Smooth muscle cell (in vitro differentiated cells): ENCODE measurements at regions not wholly inside any gene's neighbourhood (a gene's known extent, or its start where the extent isn't known, plus 50 kb on each side); places are given as distances from the start of the nearest gene placed in this dataset.
"Not testable (repeated sequence)": the region's sequence is repeated elsewhere in the genome, so short reads cannot be mapped to it uniquely, and the experiment has no call there.

ENCODE experiments used
- DNase-seq: peaks from one replicate; lab custom pipeline; 2025; ENCODE audit not compliant: unreplicated experiment; lab: John Stamatoyannopoulos, UW
- H2AFZ ChIP-seq: fragments of 200-600 bp; sonication (generic); 2 replicates; pipeline ENCODE4 v1.6.0; 2016; ENCODE audit warnings: antibody characterized with exemption, low read depth, mild to moderate bottlenecking
- H3F3A ChIP-seq: fragments of 200-600 bp; sonication (generic); 2 replicates; pipeline ENCODE4 v1.6.0; 2017; ENCODE audit warnings: antibody characterized with exemption, low read depth
- H3K27ac ChIP-seq: fragments of 200-600 bp; sonication (generic); 2 replicates; pipeline ENCODE4 v1.5.1; 2016; ENCODE audit warnings: low read depth, mild to moderate bottlenecking
- H3K27me3 ChIP-seq: fragments of 200-600 bp; sonication (generic); 2 replicates; pipeline ENCODE4 v1.6.1; 2016; ENCODE audit warnings: low read depth, mild to moderate bottlenecking
- H3K36me3 ChIP-seq: fragments of 200-600 bp; sonication (generic); 2 replicates; pipeline ENCODE4 v1.5.1; 2016; ENCODE audit warnings: low read depth
- H3K4me1 ChIP-seq: fragments of 200-600 bp; sonication (generic); 2 replicates; pipeline ENCODE4 v1.5.1; 2016; ENCODE audit warnings: low read depth
- H3K4me2 ChIP-seq: fragments of 200-600 bp; sonication (generic); 2 replicates; pipeline ENCODE4 v1.6.0; 2016; ENCODE audit warnings: mild to moderate bottlenecking
- H3K4me3 ChIP-seq: fragments of 200-600 bp; sonication (generic); 2 replicates; pipeline ENCODE4 v1.5.1; 2016; ENCODE audit warnings: mild to moderate bottlenecking
- H3K79me2 ChIP-seq: fragments of 200-600 bp; sonication (generic); 2 replicates; pipeline ENCODE4 v1.6.0; 2016; ENCODE audit warnings: low read depth, mild to moderate bottlenecking
- H3K9ac ChIP-seq: fragments of 200-600 bp; sonication (generic); 2 replicates; pipeline ENCODE4 v1.6.0; 2016; ENCODE audit warnings: low read depth
- H3K9me3 ChIP-seq: fragments of 200-600 bp; sonication (generic); replicated peaks from 2 replicates; pipeline ENCODE4 v1.5.1; 2016; ENCODE audit warnings: low read depth
- H4K20me1 ChIP-seq: fragments of 200-600 bp; sonication (generic); 2 replicates; pipeline ENCODE4 v1.6.0; 2016; ENCODE audit warnings: low read depth
- CTCF ChIP-seq: fragments of 200-600 bp; sonication (generic); IDR thresholded peaks from 2 replicates; pipeline ENCODE4 v1.5.1; 2017; ENCODE audit warnings: borderline replicate concordance, mild to moderate bottlenecking, antibody characterized with exemption; ENCODE audit not compliant: insufficient read depth, poor library complexity, severe bottlenecking
- WGBS: methylation state at CpG from one replicate; pipeline ENCODE4 v1.1.7; 2016; ENCODE audit warnings: low lambda C conversion rate; 5-methylcytosine and 5-hydroxymethylcytosine counted together

DNA sequence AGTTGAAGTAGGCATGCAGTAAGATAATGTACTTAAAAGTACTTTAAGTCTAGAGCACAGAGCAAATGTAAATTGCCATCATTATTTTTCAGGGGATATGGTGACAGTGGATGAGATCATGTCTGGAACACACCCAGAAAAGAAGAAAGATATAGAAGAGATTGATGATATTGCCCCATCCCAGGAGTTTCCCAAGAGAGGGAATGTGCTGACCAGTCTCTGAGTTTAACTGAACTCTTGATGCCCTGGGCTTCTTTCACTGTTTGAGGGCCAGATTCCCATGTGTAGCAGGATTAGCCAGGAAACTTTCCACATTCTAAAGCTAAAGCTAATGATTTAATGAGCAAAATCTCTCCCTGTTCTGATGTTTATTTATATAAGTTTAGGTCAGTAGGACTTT is 366.8 kb upstream of the UMPS start:
- no peaks in the 10 kb centered on the region for H4K20me1 ChIP-seq
- no peaks in the 10 kb centered on the region for H3K27me3 ChIP-seq
- no peak overlapping the region for H3K4me3 ChIP-seq
- H3K79me2 ChIP-seq: no peaks in the 10 kb centered on the region
- TF ChIP-seq CTCF: no peak
- no peak overlapping the region for H3K9ac ChIP-seq
- peak overlapping the region; percentile 72 for H3K27ac ChIP-seq
- no peak for DNase-seq
- no peak overlapping the region for H2AFZ ChIP-seq
- H3K4me2 ChIP-seq: peak overlapping the region; percentile 49
- peaks cover 36% of the 10 kb centered on the region for H3K4me1 ChIP-seq
- H3K9me3 ChIP-seq: no peaks in the 10 kb centered on the region
- H3K36me3 ChIP-seq: no peaks in the 10 kb centered on the region
- H3F3A ChIP-seq: peaks cover 18% of the 10 kb centered on the region

GRCh38 chr3:124364317-124365020 is 365.8 kb upstream of the UMPS start:
- no peaks in the 10 kb centered on the region for H4K20me1 ChIP-seq
- no peak overlapping the region for H3K4me3 ChIP-seq
- peak overlapping the region; percentile 72 for H3K27ac ChIP-seq
- H3K4me2 ChIP-seq: peak overlapping the region; percentile 49
- peaks cover 18% of the 10 kb centered on the region for H3F3A ChIP-seq
- TF ChIP-seq CTCF: no peak
- H2AFZ ChIP-seq: no peak overlapping the region
- WGBS: 27% methylated on average over 2 of the region's 2 CpGs
- no peaks in the 10 kb centered on the region for H3K9me3 ChIP-seq
- no peaks in the 10 kb centered on the region for H3K27me3 ChIP-seq
- no peak overlapping the region for H3K9ac ChIP-seq
- H3K36me3 ChIP-seq: no peaks in the 10 kb centered on the region
- H3K4me1 ChIP-seq: peaks cover 36% of the 10 kb centered on the region
- H3K79me2 ChIP-seq: no peaks in the 10 kb centered on the region
- no peak for DNase-seq

GRCh38 chr3:124366655-124367054 is 363.6 kb upstream of the UMPS start:
- H3K4me1 ChIP-seq: peaks cover 20% of the 10 kb centered on the region
- not testable (repeated sequence) for H3K27ac ChIP-seq, DNase-seq, H3K9me3 ChIP-seq, H3K27me3 ChIP-seq, H4K20me1 ChIP-seq, H3K4me3 ChIP-seq, H3K9ac ChIP-seq, H3K36me3 ChIP-seq, H3K79me2 ChIP-seq, H3K4me2 ChIP-seq, H2AFZ ChIP-seq
- H3F3A ChIP-seq: peaks cover 18% of the 10 kb centered on the region
- no CpG with 5 or more reads among the region's 27 CpGs for WGBS

DNA sequence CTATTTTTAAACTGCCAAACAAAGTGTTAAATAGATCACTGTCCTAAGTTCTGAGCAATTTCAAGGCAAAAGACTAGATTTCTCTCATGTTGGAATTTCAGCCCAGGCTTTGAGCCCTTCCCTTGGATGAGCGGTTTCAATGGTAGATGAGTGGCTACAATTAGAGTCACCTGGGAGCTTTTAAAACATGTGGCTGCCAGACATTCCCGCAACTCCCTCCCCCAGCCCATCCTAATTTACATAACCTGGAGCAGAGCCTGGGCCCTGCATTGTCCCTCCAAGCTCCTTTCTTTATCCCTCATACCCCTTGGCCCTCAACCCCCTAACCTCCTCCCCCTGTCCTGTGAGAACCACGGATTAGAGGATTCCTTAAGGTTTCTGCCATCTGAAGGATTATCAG is 357.5 kb upstream of the UMPS start:
- WGBS: 61% methylated on average over 3 of the region's 3 CpGs
- TF ChIP-seq CTCF: no peak
- Histone ChIP-seq H3K27me3 (no peaks in the 10 kb centered on the region), H3K4me3 (no peak overlapping the region), H3K36me3 (no peaks in the 10 kb centered on the region), H4K20me1 (no peaks in the 10 kb centered on the region), H3K27ac (no peak overlapping the region), H2AFZ (no peak overlapping the region), H3K4me2 (no peak overlapping the region), H3F3A (no peaks in the 10 kb centered on the region), H3K9me3 (no peaks in the 10 kb centered on the region), H3K4me1 (peaks cover 14% of the 10 kb centered on the region), H3K9ac (no peak overlapping the region), H3K79me2 (no peaks in the 10 kb centered on the region)
- DNase-seq: no peak
